Dermis blood vessel endothelial cell (primary cell): ENCODE measurements at regions not wholly inside any gene's neighbourhood (a gene's known extent, or its start where the extent isn't known, plus 50 kb on each side); places are given as distances from the start of the nearest gene placed in this dataset.

ENCODE experiments used
- DNase-seq: peaks from one replicate; pipeline ENCODE4 v3.0.0; 2010

GRCh38 chr6:126529637-126530362 is 189.9 kb downstream of the CENPW start:
- no peak for DNase-seq

- no peak for DNase-seq
Measured at GRCh38 chr6:126530775-126531174, 190.9 kb downstream of the CENPW start.

DNA sequence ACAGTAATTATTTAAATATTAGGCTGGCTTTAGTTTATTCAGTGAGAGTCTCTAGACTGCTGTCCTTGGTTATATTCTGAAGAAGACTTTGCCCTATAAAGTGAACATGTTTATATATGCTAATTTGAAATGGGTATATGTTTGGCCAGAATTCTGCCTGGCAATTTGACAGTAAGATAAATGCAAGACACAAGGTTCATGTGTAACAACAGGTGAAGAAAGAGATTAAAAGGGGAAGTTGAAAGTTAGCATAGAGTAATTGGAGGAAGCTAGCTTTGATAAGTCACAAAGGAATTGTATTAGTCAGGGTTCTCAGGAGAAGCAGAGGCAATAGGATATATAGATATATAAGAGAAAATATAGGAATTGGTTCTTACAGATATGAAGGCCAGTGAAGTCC is 191.4 kb downstream of the CENPW start:
- DNase-seq: no peak

DNA sequence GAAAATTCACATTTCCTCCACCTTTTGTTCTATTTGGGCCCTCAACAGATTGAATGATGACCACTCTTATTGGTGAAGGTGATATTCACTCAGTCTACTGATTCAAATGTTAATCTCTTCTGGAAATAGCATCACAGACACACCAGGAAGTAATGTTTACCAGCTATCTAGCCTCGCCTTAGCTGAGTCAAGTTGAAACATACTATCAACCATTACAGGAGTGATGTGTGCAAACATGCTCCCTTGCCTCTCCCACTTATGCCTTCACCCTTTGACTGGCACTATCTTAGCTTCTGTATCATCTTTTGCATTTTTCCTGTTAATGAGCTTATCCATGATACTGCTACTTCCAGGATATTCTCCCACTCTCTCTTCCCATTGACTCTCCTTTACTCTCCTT is 191.9 kb downstream of the CENPW start:
- DNase-seq: no peak

- no peak for DNase-seq
Measured at GRCh38 chr6:126534401-126534800, 194.5 kb downstream of the CENPW start.

DNA sequence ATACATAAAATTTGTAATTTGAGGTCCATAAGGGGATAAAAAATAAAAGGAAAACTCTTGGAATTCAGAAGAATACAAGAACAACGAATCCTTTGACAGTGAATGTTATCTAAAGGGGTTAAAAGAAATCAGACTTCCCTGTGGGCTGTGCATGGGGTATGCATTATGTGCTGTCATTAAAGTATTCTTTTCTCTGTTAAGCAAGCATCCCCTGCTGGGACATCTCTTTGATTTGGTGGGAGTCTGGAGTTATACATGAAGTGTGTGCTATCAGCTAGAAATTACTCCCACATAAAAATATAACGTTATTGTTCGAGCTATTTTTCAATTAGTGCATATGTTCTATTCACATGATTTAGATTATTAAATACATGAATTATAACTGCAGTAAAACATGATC is 195.2 kb downstream of the CENPW start:
- DNase-seq: no peak

- no peak for DNase-seq
Measured at GRCh38 chr6:126535595-126535994, 195.7 kb downstream of the CENPW start.

GRCh38 chr6:126537061-126537816 is 197.3 kb downstream of the CENPW start:
- DNase-seq: no peak

DNA sequence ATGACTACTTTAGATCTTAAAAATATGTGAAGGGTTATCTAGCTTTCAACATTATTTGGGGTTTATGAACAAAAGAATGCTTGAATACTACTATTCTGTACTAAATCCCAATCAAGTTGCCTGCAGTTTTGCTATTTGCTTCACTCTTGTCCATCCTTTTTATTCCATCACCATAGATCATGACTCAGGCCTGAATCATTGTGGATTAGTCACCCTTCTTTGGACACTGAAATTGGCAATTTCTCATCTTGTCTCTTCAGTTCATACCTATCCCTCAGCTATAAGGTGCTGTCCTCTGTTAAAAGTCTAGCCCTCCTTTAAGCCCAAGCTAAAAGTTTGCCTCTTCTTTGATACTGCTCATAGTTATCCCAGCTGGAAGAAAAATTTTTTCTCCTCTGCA is 199.1 kb downstream of the CENPW start:
- DNase-seq: no peak

DNA sequence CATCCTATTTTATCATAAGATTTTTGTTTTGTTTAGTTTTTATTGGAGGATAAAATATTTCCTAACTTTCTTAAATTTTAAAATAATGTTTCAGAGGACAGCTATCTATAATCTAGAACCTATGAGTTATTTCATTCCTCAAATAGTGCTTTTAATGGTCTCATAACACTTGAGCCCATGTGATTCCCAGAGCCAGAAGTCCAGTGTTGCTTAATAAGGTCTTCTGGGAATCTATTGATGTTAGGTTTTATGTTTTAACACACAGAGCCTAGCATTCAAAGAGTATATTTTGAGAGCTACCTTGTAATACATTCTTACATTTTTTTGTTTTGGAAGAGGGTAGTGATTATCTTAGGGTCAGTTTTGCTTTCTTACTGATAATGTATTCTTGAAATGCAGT is 200.2 kb downstream of the CENPW start:
- no peak for DNase-seq

DNA sequence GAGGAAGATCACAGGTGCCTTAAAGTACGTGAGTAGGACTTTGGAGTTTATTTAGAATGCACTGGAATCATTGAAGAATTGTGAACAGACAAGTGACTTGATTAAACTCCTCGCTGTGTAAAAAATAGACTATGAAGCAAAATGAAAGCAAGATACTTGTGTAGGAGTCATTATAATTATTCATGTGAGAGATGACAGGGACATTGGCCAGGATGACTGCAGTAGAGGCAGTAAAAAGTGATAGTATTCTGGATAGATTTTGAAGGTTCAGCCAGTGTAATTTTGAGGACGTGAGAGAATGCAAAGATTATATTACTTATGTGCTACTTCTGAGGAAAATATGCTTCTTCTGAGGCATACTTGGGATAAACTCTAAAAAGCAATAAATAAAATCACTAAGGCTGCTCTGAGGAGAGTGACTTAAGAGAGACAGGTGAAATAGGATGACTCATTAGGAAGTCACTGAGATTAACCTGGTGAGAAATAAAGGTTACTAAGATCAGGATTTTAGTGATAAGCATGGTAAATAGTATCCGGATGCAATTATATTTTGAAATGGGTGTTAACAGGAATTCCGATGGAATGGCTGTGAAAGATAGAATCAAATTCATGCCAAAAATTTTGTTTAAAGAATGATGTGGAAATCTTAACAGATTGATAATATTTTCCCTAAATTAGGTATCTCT is 202.0 kb downstream of the CENPW start:
- DNase-seq: no peak

DNA sequence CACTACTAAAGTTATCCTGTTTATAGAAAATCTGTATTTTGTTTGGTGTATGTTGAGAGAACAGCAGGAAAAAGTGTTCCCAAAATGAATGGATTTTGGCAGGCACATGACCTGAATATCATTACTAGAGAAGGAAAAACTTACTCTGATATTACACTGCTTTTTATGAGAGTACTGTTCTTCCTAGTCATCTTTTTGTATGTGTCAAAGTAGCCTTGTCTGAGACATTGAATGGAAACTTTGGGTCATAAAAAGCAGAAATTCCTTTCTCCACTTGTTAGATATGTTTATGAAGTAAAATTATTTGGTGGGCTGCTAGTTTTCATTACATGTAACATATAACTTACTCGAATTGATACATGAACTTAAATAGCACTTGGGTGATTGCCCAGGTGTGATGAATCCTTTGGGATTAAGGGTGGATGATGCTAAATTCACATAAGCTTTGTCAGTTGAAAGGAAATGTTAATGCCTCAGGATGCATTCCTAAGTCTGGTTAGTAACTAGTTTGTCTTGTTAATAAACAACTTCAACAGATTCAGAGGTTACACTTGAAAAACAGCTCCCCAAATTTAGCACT is 206.7 kb downstream of the CENPW start:
- no peak for DNase-seq

DNA sequence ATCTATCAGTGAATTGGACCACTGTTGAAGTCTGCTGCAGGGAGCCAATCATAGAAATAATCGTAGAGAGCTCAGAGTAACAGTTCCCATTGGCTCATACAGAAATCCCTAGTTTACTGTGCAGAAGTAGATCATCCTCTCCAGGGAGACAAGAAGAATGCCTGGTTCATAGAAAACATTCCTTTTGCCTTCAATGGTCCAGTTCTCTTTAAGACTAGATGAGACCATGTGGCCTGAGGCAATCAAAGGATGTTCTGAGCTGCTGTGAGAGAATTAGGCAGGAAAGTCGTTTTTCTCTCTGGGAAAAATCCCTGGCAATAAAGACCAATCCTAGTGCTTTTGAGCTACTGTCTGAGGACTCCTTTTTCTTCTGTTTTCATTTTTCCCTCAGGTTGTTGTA is 208.4 kb downstream of the CENPW start:
- no peak for DNase-seq

DNA sequence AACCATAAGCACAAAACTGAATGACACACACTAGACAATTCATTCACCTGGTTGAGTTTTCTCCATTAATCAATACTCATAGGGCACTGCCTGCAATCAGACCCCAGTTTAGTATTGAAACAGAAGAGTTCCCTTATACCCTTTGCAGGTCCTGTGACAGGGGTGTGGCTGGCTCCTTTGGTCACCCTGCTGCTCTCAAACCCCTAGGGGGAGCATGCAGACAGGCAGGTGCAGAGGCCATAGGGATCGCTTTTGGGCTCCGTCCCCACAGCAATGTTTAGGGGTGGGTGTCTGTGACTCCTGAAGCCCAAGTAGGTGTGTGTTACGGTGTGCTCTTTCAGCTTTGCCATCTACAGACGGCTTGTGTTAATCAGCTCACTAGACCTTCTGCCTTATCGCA is 210.4 kb downstream of the CENPW start:
- no peak for DNase-seq

DNA sequence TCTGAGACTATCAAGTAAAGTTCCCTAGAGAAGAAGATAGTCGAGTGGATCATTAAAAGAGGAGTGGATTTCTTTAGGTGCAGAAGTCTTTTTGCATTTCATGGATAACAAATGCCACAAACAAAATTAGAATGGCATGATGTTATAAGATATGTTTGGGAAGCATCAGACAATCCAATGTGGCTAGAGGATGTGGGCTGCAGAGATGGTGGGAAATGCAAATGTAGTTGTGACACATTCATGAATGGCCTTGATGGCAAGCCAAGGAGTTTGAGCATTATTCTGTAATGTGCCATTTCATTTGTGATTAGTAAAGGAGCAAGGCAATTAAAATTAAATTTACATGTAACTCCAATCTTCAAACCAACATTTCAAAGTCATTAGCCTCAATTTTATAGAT is 211.9 kb downstream of the CENPW start:
- DNase-seq: no peak

- DNase-seq: no peak
Measured at GRCh38 chr6:126553854-126554253, 213.9 kb downstream of the CENPW start.

DNA sequence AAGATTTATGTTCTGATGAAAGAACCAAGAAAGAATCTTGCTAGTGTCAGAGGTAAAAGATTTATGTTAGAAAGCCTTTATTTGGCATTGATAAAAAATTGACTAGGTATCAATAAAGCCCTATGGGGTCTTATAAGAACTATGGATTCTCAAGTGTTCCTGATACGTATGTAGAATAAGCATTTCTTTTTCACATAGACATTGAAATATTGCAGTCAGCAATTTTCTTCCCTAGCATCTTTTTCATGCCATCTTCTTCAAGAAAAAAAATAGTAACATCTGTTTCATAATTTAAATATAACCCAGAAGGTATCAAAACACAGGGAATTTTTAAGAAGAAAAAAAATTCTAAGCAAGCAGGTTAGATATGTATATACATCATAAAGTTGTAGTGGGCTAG is 230.6 kb downstream of the CENPW start:
- no peak for DNase-seq

DNA sequence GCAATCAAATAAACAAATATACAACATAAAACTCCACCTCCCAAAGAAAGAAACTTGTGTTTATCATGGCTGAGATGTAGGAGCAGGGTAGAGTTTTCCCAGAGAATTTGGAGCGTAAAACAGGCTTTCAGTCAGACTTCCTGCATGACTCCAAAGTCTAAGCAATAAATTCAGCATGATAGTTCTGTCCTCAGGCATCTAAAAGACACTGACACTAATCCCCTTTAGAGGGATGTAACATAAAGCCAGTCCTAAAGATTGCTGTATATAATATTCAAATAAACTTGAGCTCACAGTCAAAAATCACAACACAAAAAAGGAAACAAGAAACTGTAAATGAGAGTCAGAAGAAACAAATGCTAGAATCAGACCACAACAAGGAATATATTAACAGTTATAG is 234.4 kb downstream of the CENPW start:
- DNase-seq: no peak

DNA sequence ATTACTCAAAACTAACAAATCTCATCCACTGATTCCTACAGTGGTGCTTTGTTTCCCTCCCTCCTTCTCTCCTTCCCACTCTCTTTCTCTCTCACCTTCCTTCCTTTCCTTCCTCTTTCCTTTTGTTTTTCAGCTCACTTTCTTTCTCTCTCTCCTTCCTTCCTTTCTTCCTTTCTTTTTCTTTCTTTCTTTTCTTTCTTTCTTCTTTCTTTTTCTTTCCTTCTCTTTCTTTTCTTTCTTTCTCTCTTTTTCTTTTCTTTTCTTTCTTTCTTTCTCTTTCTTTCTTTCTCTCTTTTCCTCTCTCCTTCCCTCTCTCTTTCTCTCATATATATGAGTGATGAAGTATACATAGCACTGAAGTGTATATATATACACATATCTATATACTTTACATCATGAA is 241.4 kb downstream of the CENPW start:
- no peak for DNase-seq

- DNase-seq: no peak
Measured at GRCh38 chr6:126600258-126600916, 260.5 kb downstream of the CENPW start.

- no peak for DNase-seq
Measured at GRCh38 chr6:126603410-126603809, 263.5 kb downstream of the CENPW start.

DNA sequence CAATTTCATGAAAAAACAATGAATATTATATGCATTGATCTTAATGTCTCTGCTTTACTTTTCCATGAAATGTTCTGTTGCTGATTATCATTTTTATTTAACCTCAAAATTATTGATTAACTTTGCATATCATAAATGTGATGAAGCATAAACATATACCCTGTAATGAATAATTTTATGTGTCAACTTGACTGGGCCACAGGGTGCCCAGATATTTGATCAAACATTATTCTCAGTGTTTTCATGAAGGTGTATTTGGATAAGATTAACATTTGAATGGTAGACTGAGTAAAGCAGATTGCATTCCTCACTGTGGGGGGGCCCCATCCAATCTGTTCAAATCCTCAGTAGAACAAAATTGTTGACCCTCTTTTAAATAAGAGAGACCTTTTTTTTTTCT is 265.2 kb downstream of the CENPW start:
- DNase-seq: no peak

DNA sequence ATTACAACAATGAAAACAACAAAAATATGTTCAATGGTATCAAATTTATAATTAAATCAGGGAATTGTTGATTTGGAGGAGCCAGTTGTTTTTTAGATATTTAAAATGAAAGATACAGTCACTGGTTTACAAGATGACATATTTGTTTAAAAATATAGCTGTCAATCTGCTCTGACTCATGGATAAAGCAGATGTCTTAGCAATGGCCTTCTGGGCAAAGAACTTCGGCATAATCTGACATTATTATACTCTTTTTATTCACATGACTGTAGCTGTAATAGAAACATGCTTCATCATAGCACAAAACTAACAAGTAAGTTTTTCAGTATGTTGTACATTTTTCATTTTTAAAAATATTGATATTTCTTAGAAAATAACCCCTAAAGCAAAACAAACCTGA is 267.4 kb downstream of the CENPW start:
- no peak for DNase-seq
